HG03565 (cell line): ENCODE measurements at regions not wholly inside any gene's neighbourhood (a gene's known extent, or its start where the extent isn't known, plus 50 kb on each side); places are given as distances from the start of the nearest gene placed in this dataset.
A peak's percentile ranks its signal among the peaks of the same experiment; 100 is the strongest.
"Not testable (repeated sequence)": the region's sequence is repeated elsewhere in the genome, so short reads cannot be mapped to it uniquely, and the experiment has no call there.

Source experiments
- ATAC-seq: cut with Tn5 transposase; IDR thresholded peaks from one replicate; pipeline ENCODE4 v1.9.1; 2021; ENCODE audit warnings: mild to moderate bottlenecking, moderate library complexity; ENCODE audit not compliant: unreplicated experiment

GRCh38 chr17:51434434-51435170 is 174.3 kb downstream of the UTP18 start:
- ATAC-seq: no peak

- ATAC-seq: no peak
Measured at GRCh38 chr17:51435171-51435552, 174.8 kb downstream of the UTP18 start.

GRCh38 chr17:51435641-51436091 is 175.3 kb downstream of the UTP18 start:
- peak; percentile 63 for ATAC-seq

GRCh38 chr17:51439395-51440229 is 179.3 kb downstream of the UTP18 start:
- ATAC-seq: no peak

DNA sequence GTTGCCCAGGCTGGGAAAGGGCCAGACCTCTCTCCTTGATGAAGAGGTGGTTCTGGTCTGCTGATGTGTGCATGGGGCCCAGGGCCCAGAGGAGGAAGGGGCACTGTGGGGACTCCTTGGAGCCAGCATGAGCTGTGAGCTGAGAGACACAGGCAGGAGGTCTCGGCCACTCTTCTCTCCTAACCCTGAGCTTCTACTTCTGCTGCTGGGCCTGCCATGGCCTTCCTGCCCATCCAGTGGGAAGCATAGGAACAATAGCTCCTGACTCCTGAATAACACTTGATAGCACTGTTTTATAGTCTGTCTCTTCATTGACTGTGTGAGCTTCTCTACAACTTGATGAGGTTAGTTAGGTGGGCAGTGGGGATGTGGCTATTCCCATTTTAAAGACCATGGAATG is 181.1 kb downstream of the UTP18 start:
- no peak for ATAC-seq

DNA sequence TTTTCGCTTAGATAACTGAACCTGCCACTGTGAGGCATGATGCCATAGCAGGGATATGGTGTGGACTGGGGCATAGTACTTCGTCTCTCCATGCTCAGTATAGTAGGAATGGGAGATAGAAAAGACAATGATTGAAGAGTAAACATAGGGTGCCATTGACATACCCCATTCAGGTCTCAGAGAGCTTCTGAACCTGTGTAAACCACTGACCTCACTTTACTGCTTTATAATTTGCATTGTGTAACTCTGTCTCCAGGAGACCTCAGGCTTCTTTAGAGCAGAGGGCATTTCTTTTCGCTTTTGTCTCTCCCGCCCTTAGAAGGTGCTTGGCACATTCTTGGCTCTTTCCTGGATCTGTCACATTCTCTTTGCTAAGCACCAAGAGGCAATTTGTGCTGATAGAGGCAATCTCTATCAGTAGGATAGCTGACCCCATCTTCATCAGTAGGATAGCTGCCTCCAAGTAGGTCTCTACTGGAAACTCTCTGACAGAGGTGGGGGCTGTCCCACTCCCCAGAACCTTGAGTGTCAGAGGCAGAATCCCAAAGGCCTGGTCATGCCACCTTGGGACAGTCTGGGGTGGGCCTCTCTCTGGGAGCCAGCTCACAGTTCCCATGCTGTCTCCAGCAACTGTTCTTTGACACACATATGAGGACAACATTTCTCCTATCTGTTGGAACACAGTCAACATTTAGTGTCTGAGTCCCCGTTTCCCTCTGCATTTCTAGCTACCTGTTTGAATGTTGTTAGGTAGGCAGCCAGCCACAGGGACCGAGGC is 181.9 kb downstream of the UTP18 start:
- no peak for ATAC-seq

- no peak for ATAC-seq
Measured at GRCh38 chr17:51443646-51444045, 183.3 kb downstream of the UTP18 start.

- ATAC-seq: no peak
Measured at GRCh38 chr17:51445946-51446345, 185.6 kb downstream of the UTP18 start.

- ATAC-seq: no peak
Measured at GRCh38 chr17:51454456-51454978, 194.2 kb downstream of the UTP18 start.

- no peak for ATAC-seq
Measured at GRCh38 chr17:51455211-51455610, 194.9 kb downstream of the UTP18 start.

GRCh38 chr17:51455931-51456330 is 195.6 kb downstream of the UTP18 start:
- no peak for ATAC-seq

DNA sequence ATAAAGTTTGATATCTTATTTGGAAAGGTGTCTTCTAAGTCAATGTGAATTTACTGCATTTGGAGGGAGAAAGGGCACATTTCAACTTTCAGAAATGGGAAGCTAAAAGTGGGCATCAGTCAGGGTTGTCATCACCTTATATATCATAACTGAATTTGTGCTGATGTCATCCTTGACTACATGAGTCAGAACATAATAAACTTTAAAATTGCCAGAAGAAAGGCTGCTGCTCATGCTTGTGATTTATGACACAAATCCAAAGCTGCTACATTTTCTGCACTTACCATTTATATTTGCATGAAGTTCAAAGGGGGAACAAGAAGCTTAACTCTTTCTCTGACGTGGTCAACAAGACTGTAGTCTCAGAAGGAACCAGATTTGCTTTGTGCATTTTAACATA is 196.6 kb downstream of the UTP18 start:
- no peak for ATAC-seq

DNA sequence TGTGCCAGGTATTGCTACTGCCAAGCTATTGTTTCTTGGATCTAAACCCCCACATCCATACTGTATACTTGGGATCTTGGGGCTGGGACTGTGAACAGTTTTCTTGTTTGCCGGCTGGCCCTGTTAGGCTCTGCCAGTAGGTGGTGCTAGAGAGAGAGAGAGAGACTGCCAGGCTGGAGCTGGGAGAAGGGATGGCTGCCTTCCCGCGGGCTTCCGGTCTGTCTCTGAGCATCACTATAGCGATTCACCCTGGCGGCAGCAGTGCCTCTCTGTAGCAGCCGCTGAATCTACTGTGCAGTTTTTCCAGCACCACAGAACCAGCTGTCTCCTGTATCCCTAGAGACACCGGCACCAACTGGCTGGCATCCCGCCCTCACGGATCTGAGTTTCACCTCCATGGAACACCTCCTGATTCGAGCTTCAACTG is 201.2 kb downstream of the UTP18 start:
- peak; percentile 67 for ATAC-seq

DNA sequence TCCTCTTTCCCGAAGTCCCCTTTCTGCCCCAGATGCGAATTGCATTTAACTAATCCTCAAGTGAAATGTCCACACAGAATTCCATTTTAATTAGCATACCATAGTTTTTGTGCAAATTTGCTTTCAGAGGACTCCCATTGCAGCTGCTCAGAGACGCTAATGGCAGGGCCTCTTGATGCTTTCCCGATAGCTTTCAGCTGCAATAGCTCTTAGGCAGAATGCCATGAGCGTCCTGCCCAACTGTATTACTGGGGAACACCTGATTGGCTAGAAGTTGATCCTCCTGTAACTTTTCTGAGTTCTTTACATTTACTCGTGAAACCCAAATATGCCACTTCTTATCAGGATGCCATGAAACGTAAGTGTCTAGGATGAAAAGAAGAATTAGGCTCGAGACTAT is 203.0 kb downstream of the UTP18 start:
- no peak for ATAC-seq

GRCh38 chr17:51467336-51467735 is 207.0 kb downstream of the UTP18 start:
- ATAC-seq: no peak

DNA sequence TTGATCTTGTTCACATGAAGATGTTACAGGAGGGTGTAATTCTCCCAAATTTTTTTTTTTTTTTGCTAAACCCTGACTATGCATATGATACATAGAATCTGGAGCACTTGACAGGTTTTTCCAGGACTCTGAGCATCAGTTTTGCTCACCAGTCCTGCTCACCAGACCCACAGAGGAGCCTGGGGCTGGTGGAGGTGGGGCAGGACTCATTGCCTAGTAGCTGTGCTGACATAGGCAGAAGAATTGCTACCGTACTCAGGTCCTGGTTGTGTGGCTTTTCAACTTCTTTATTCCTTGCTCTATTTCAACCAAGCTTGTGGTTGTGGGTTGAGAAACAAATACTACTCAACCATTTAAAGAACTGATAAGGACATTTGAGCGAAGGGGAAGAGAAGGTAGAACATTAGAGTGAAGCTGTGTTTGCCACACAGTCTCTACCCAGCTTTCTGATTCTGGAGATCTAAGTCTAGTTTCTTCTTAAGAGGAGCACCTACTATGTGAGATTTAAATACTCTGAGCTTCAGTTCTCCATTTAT is 212.4 kb downstream of the UTP18 start:
- ATAC-seq: no peak

DNA sequence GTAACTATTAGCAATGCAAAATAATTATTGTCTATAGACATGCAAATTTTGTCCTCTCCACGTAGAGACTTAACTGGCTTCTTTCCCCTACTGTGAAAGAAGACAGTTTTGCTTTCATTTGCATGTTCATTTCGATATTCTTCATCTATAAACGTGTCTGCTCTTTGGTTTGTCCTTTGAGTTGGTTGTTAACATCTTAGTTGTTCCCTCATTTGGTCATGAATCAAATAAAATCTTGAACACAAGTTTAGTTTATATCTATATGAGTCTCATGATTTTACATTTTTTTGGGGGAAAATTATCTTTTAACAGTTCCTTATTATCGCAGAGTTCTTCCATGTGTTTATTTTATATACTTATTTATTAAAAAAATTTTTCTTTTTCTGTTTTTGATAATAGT is 214.4 kb downstream of the UTP18 start:
- no peak for ATAC-seq

GRCh38 chr17:51475730-51476129 is 215.4 kb downstream of the UTP18 start:
- ATAC-seq: no peak

DNA sequence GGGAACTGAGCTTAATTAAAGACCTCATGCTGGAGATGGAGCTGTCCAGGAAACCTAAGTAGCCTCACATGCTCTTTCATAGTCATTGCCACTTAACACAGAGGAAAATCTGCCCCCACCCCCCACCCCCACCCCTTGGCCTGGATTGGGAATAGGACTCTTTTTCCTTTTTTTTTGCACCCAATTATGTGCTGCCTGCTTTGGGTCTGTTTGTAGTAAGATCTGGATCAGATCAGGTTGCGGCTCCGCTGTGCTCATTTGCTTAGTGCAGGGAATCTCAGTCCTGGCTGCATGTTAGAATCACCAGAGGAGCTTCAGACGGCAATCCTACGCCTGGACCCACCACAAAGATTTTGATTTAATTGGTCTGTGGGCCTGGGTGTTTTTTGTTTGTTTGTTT is 219.0 kb downstream of the UTP18 start:
- ATAC-seq: no peak

DNA sequence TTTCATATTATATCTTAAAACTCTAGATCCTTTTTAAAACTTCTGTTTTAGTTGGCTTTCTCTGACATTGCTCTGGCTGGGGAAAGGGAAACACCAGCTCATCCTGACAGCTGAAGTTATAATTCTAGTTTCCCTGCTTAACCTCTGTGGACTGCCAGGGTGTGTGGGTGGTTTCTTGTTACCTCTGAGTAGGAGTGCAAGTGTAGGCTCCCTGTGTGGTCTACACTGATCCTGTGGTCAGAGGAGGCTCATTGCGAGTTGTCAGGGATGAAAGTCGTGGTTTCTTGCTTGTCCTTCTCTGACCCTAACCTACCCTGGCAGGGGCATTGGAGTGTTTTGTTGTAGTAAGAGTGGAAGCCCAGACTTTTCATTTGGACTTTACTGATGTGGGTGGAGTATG is 221.0 kb downstream of the UTP18 start:
- ATAC-seq: no peak

GRCh38 chr17:51482248-51482647 is 221.9 kb downstream of the UTP18 start:
- ATAC-seq: not testable (repeated sequence)
